Endothelial cell of umbilical vein (primary cell): ENCODE measurements at regions not wholly inside any gene's neighbourhood (a gene's known extent, or its start where the extent isn't known, plus 50 kb on each side); places are given as distances from the start of the nearest gene placed in this dataset.

ENCODE experiments used
- BruUV-seq: library from RNA; stranded (reverse); fragments of 400-500 nt; replicated peaks from 2 replicates; lab custom pipeline; 2021; lab: Mats Ljungman, UMichigan
- CTCF ChIA-PET: fragments of 300-600, 350-600 bp; sonication (Branson Sonifier 250); formaldehyde crosslinking; loops from one replicate; lab custom pipeline; 2021; ENCODE audit warnings: antibody characterized with exemption, inconsistent platforms; lab: Charles Lee
- POLR2A ChIA-PET: fragments of 300-600, 350-600 bp; sonication (Branson Sonifier 250); formaldehyde crosslinking; loops from one replicate; lab custom pipeline; 2021; ENCODE audit warnings: antibody characterized with exemption, inconsistent platforms; lab: Charles Lee
- DNase-seq: peaks from one replicate; pipeline ENCODE4 v3.0.0-alpha.2; 2011; ENCODE audit warnings: low read depth, low spot score
- FAIRE-seq: peaks from 2 replicates; lab custom pipeline; 2011; peaks lifted over from hg19 to GRCh38; lab: Jason Lieb, UNC
- H2AFZ ChIP-seq: 2 replicates; pipeline ENCODE4 v1.6.0; 2012; ENCODE audit warnings: low read depth, low read length, control low read depth, inconsistent platforms
- H3K27ac ChIP-seq: 2 replicates; pipeline ENCODE4 v1.5.1; 2011; ENCODE audit warnings: low read depth, mild to moderate bottlenecking, control low read depth, low read length, moderate library complexity; ENCODE audit not compliant: insufficient read depth
- H3K27me3 ChIP-seq, 2 experiments: 2 replicates each; pipeline versions ENCODE4 v1.6.0 to v1.6.1; 2011; ENCODE audit warnings: low read length in 2 of 2, mixed read lengths in 1 of 2; ENCODE audit not compliant: control insufficient read depth in 2 of 2, insufficient read depth in 2 of 2
- H3K36me3 ChIP-seq, 2 experiments: 2 replicates in 1 of 2; 3 replicates in 1 of 2; pipeline ENCODE4 v1.5.1; 2011; ENCODE audit warnings: low read length in 2 of 2, mild to moderate bottlenecking in 1 of 2, moderate library complexity in 1 of 2; ENCODE audit not compliant: control insufficient read depth in 2 of 2, insufficient read depth in 2 of 2; ENCODE audit errors: extremely low read depth in 1 of 2
- H3K4me1 ChIP-seq: 3 replicates; pipeline ENCODE4 v1.5.1; 2011; ENCODE audit warnings: mild to moderate bottlenecking, low read length; ENCODE audit not compliant: control insufficient read depth, insufficient read depth; ENCODE audit errors: extremely low read depth
- H3K4me2 ChIP-seq: 2 replicates; pipeline ENCODE4 v1.6.1; 2011; ENCODE audit warnings: low read length, control low read depth, mixed read lengths; ENCODE audit not compliant: insufficient read depth
- H3K4me3 ChIP-seq, 3 experiments: fragments of 200-600 bp in 1 of 3; sonication (generic), shearing (Covaris generic) in 1 of 3; replicated peaks in 1 of 3; 2 replicates each; pipeline ENCODE4 v1.5.1; 2011 to 2016; ENCODE audit warnings: control low read depth in 3 of 3, low read length in 3 of 3, mild to moderate bottlenecking in 2 of 3, inconsistent platforms in 1 of 3, low read depth in 1 of 3, moderate library complexity in 1 of 3; ENCODE audit not compliant: insufficient read depth in 1 of 3
- H3K79me2 ChIP-seq: 2 replicates; pipeline ENCODE4 v1.6.0; 2012; ENCODE audit warnings: low read length, inconsistent platforms; ENCODE audit not compliant: control insufficient read depth, insufficient read depth
- H3K9ac ChIP-seq: replicated peaks from 2 replicates; pipeline ENCODE3; 2011; ENCODE audit warnings: low read length, control low read depth; ENCODE audit not compliant: insufficient read depth; ENCODE audit errors: extremely low read depth
- H3K9me1 ChIP-seq: replicated peaks from 3 replicates; pipeline ENCODE4 v1.6.0; 2011; ENCODE audit warnings: mild to moderate bottlenecking, low read length; ENCODE audit not compliant: control insufficient read depth, insufficient read depth; ENCODE audit errors: extremely low read depth
- H3K9me3 ChIP-seq: replicated peaks from 2 replicates; pipeline ENCODE4 v1.5.1; 2012; ENCODE audit warnings: low read length, inconsistent platforms; ENCODE audit not compliant: control insufficient read depth, insufficient read depth
- H4K20me1 ChIP-seq: replicated peaks from 2 replicates; pipeline ENCODE3; 2011; ENCODE audit warnings: mild to moderate bottlenecking, low read length; ENCODE audit not compliant: control insufficient read depth, insufficient read depth; ENCODE audit errors: extremely low read depth
- GATA2 ChIP-seq: IDR thresholded peaks from 2 replicates; pipeline ENCODE4 v1.7.0; 2011; ENCODE audit warnings: low read depth, mild to moderate bottlenecking, moderate library complexity, mixed read lengths, low read length; ENCODE audit not compliant: insufficient read length, insufficient read depth
- JUN ChIP-seq: IDR thresholded peaks from 2 replicates; pipeline ENCODE4 v1.6.1; 2011; ENCODE audit warnings: borderline replicate concordance, low read depth; ENCODE audit not compliant: insufficient read length, insufficient read depth
- MAX ChIP-seq: IDR thresholded peaks from 2 replicates; pipeline ENCODE4 v1.6.1; 2011; ENCODE audit not compliant: insufficient read depth, insufficient read length
- POLR2A ChIP-seq: IDR thresholded peaks from 2 replicates; pipeline ENCODE4 v1.6.1; 2012; ENCODE audit warnings: low read depth, mild to moderate bottlenecking, control low read depth, low read length
- dilution Hi-C: fragments of 300-500 bp; cut with MboI; formaldehyde crosslinking; loops from one replicate; pipeline ENCODE4 v1.15.0; 2019; ENCODE audit warnings: low sequenced_read_pairs; ENCODE audit not compliant: extremely low pct_ligation_motif_present
- intact Hi-C: fragments of 100-400 bp; cut with micrococcal nuclease; formaldehyde crosslinking; loops from one replicate; pipeline ENCODE4 v1.10.0; 2022

- H3K27ac ChIP-seq, result no peak overlapping the region
- no peak overlapping the region for H3K4me2 ChIP-seq
- ChIA-PET CTCF (interaction anchor here (1.0 kb wide), 1 partner anchor 12 kb away, joined by 4 read pairs; no protein-coding TSS in a partner anchor), POLR2A (no interaction called here)
- peaks cover 0 to under 1% of the 10 kb centered on the region in 2 experiments for H3K27me3 ChIP-seq
- H2AFZ ChIP-seq, result no peak overlapping the region
- TF ChIP-seq JUN, result no peak
- no peak for TF ChIP-seq POLR2A
- dilution Hi-C loops (no loop called here), intact Hi-C loops (no loop called here)
- no peaks in the 10 kb centered on the region for H3K4me1 ChIP-seq
- H3K9me1 ChIP-seq, result no peaks in the 10 kb centered on the region
- BruUV-seq, result no TSS peak
- H4K20me1 ChIP-seq, result no peaks in the 10 kb centered on the region
- no peak overlapping the region for H3K4me3 ChIP-seq
- no peaks in the 10 kb centered on the region for H3K9me3 ChIP-seq
- H3K79me2 ChIP-seq, result no peaks in the 10 kb centered on the region
- H3K36me3 ChIP-seq, result no peaks in the 10 kb centered on the region
- FAIRE-seq (no peak), DNase-seq (no peak)
- H3K9ac ChIP-seq, result no peak overlapping the region
These were observed 59.7 kb downstream of the HMHB1 start for GRCh38 chr5:143871672-143872071.

- CTCF ChIA-PET, result interaction anchor here (1.6 kb wide), 1 partner anchor 268 kb away, joined by 3 read pairs; no protein-coding TSS in a partner anchor
- no peak overlapping the region for H3K4me2 ChIP-seq
- H2AFZ ChIP-seq, result no peak overlapping the region
These were observed 62.4 kb downstream of the HMHB1 start for GRCh38 chr5:143874312-143874711.

More at GRCh38 chr5:143874312-143874711, 62.4 kb downstream of the HMHB1 start:
- TF ChIP-seq GATA2 (no peak), MAX (no peak)
- FAIRE-seq (no peak), DNase-seq (no peak)
- POLR2A ChIA-PET, result no interaction called here
- Histone ChIP-seq H3K36me3 (no peaks in the 10 kb centered on the region), H4K20me1 (no peaks in the 10 kb centered on the region), H3K27ac (no peak overlapping the region), H3K27me3 (peaks cover 0 to 2% of the 10 kb centered on the region in 2 experiments), H3K9ac (no peak overlapping the region), H3K79me2 (no peaks in the 10 kb centered on the region), H3K9me3 (no peaks in the 10 kb centered on the region), H3K9me1 (no peaks in the 10 kb centered on the region), H3K4me3 (no peak overlapping the region), H3K4me1 (no peaks in the 10 kb centered on the region)
- intact Hi-C loops, result no loop called here
- no TSS peak for BruUV-seq
- dilution Hi-C loops, result no loop called here
